ENCODE measurements at regions not wholly inside any gene's neighbourhood (a gene's known extent, or its start where the extent isn't known, plus 50 kb on each side); places are given as distances from the start of the nearest gene placed in this dataset.
"Not testable (repeated sequence)": the region's sequence is repeated elsewhere in the genome, so short reads cannot be mapped to it uniquely, and the experiment has no call there.

GRCh38 chr21:35291973-35292627, 243.0 kb upstream of the RUNX1 start:
- no peaks in the 10 kb centered on the region for H3K27me3 Mint-ChIP-seq
- peaks cover 3% of the 10 kb centered on the region for H3K4me1 Mint-ChIP-seq
- H3K36me3 Mint-ChIP-seq: peaks cover 7% of the 10 kb centered on the region
- H3K27ac Mint-ChIP-seq: no peak overlapping the region
- no peak overlapping the region for H3K4me3 Mint-ChIP-seq
- peaks cover 7% of the 10 kb centered on the region for H3K9me3 Mint-ChIP-seq

GRCh38 chr21:35291034-35291433, 241.9 kb upstream of the RUNX1 start:
- peaks cover 7% of the 10 kb centered on the region for H3K9me3 Mint-ChIP-seq
- H3K36me3 Mint-ChIP-seq: peaks cover 7% of the 10 kb centered on the region
- no peak overlapping the region for H3K4me3 Mint-ChIP-seq
- peaks cover 3% of the 10 kb centered on the region for H3K4me1 Mint-ChIP-seq
- H3K27ac Mint-ChIP-seq: no peak overlapping the region
- no peaks in the 10 kb centered on the region for H3K27me3 Mint-ChIP-seq

GRCh38 chr21:35288238-35288637, 239.1 kb upstream of the RUNX1 start:
- peaks cover 7% of the 10 kb centered on the region for H3K36me3 Mint-ChIP-seq
- no peaks in the 10 kb centered on the region for H3K27me3 Mint-ChIP-seq
- peaks cover 7% of the 10 kb centered on the region for H3K9me3 Mint-ChIP-seq
- no peak overlapping the region for H3K4me3 Mint-ChIP-seq
- no peaks in the 10 kb centered on the region for H3K4me1 Mint-ChIP-seq
- H3K27ac Mint-ChIP-seq: no peak overlapping the region

GRCh38 chr21:35284199-35284598, 235.1 kb upstream of the RUNX1 start:
- peak overlapping the region; percentile 37 for H3K27ac Mint-ChIP-seq
- no peak overlapping the region for H3K4me3 Mint-ChIP-seq
- no peaks in the 10 kb centered on the region for H3K4me1 Mint-ChIP-seq

GRCh38 chr21:35282944-35283343, 233.8 kb upstream of the RUNX1 start:
- no peak overlapping the region for H3K27ac Mint-ChIP-seq
- no peaks in the 10 kb centered on the region for H3K27me3 Mint-ChIP-seq
- H3K9me3 Mint-ChIP-seq: no peaks in the 10 kb centered on the region
- no peak overlapping the region for H3K4me3 Mint-ChIP-seq
- no peaks in the 10 kb centered on the region for H3K4me1 Mint-ChIP-seq
- peaks cover 2% of the 10 kb centered on the region for H3K36me3 Mint-ChIP-seq

More at GRCh38 chr21:35284199-35284598, 235.1 kb upstream of the RUNX1 start:
- peaks cover 7% of the 10 kb centered on the region for H3K9me3 Mint-ChIP-seq
- no peaks in the 10 kb centered on the region for H3K27me3 Mint-ChIP-seq
- peaks cover 7% of the 10 kb centered on the region for H3K36me3 Mint-ChIP-seq

- Mint-ChIP-seq H3K4me1 (no peaks in the 10 kb centered on the region), H3K36me3 (no peaks in the 10 kb centered on the region)
Measured at GRCh38 chr21:35281956-35282355, 232.9 kb upstream of the RUNX1 start.

GRCh38 chr21:35280231-35280630, 231.1 kb upstream of the RUNX1 start:
- Mint-ChIP-seq H3K4me1 (no peaks in the 10 kb centered on the region), H3K4me3 (no peak overlapping the region), H3K36me3 (no peaks in the 10 kb centered on the region), H3K27me3 (no peaks in the 10 kb centered on the region), H3K27ac (no peak overlapping the region), H3K9me3 (no peaks in the 10 kb centered on the region)

More at GRCh38 chr21:35281956-35282355, 232.9 kb upstream of the RUNX1 start:
- H3K9me3 Mint-ChIP-seq: no peaks in the 10 kb centered on the region
- H3K27me3 Mint-ChIP-seq: no peaks in the 10 kb centered on the region
- no peak overlapping the region for H3K4me3 Mint-ChIP-seq
- peak overlapping the region; percentile 31 for H3K27ac Mint-ChIP-seq

- H3K36me3 Mint-ChIP-seq: no peaks in the 10 kb centered on the region
Measured at GRCh38 chr21:35275776-35276175, 226.7 kb upstream of the RUNX1 start.

GRCh38 chr21:35274923-35275322, 225.8 kb upstream of the RUNX1 start:
- H3K27me3 Mint-ChIP-seq: no peaks in the 10 kb centered on the region
- H3K36me3 Mint-ChIP-seq: no peaks in the 10 kb centered on the region
- no peak overlapping the region for H3K27ac Mint-ChIP-seq
- H3K9me3 Mint-ChIP-seq: peaks cover 5% of the 10 kb centered on the region
- H3K4me1 Mint-ChIP-seq: peaks cover 4% of the 10 kb centered on the region
- H3K4me3 Mint-ChIP-seq: no peak overlapping the region

More at GRCh38 chr21:35275776-35276175, 226.7 kb upstream of the RUNX1 start:
- peaks cover 5% of the 10 kb centered on the region for H3K9me3 Mint-ChIP-seq
- no peak overlapping the region for H3K27ac Mint-ChIP-seq
- H3K4me3 Mint-ChIP-seq: no peak overlapping the region
- H3K27me3 Mint-ChIP-seq: no peaks in the 10 kb centered on the region
- peaks cover 4% of the 10 kb centered on the region for H3K4me1 Mint-ChIP-seq

- no peaks in the 10 kb centered on the region for H3K36me3 Mint-ChIP-seq
- H3K27ac Mint-ChIP-seq: no peak overlapping the region
- H3K4me1 Mint-ChIP-seq: peaks cover 4% of the 10 kb centered on the region
- H3K9me3 Mint-ChIP-seq: peaks cover 5% of the 10 kb centered on the region
- H3K27me3 Mint-ChIP-seq: no peaks in the 10 kb centered on the region
- H3K4me3 Mint-ChIP-seq: no peak overlapping the region
Measured at GRCh38 chr21:35274090-35274489, 225.0 kb upstream of the RUNX1 start.

GRCh38 chr21:35273333-35273732, 224.2 kb upstream of the RUNX1 start:
- H3K9me3 Mint-ChIP-seq: peaks cover 5% of the 10 kb centered on the region
- H3K27ac Mint-ChIP-seq: no peak overlapping the region

GRCh38 chr21:35271344-35272118, 222.4 kb upstream of the RUNX1 start:
- not testable (repeated sequence) for H3K36me3 Mint-ChIP-seq, H3K9me3 Mint-ChIP-seq, H3K27ac Mint-ChIP-seq, H3K4me3 Mint-ChIP-seq, H3K27me3 Mint-ChIP-seq, H3K4me1 Mint-ChIP-seq

More at GRCh38 chr21:35273333-35273732, 224.2 kb upstream of the RUNX1 start:
- Mint-ChIP-seq H3K4me1 (peaks cover 4% of the 10 kb centered on the region), H3K27me3 (no peaks in the 10 kb centered on the region), H3K36me3 (no peaks in the 10 kb centered on the region), H3K4me3 (no peak overlapping the region)

GRCh38 chr21:35268817-35269216, 219.7 kb upstream of the RUNX1 start:
- Mint-ChIP-seq H3K27ac (no peak overlapping the region), H3K36me3 (no peaks in the 10 kb centered on the region), H3K27me3 (no peaks in the 10 kb centered on the region), H3K9me3 (peaks cover 5% of the 10 kb centered on the region), H3K4me3 (no peak overlapping the region), H3K4me1 (no peaks in the 10 kb centered on the region)

GRCh38 chr21:35268261-35268660, 219.2 kb upstream of the RUNX1 start:
- Mint-ChIP-seq H3K4me3 (no peak overlapping the region), H3K27ac (no peak overlapping the region), H3K9me3 (peaks cover 5% of the 10 kb centered on the region), H3K36me3 (no peaks in the 10 kb centered on the region), H3K4me1 (no peaks in the 10 kb centered on the region), H3K27me3 (no peaks in the 10 kb centered on the region)

GRCh38 chr21:35266546-35266945, 217.4 kb upstream of the RUNX1 start:
- Mint-ChIP-seq H3K9me3 (no peaks in the 10 kb centered on the region), H3K27me3 (no peaks in the 10 kb centered on the region), H3K4me1 (no peaks in the 10 kb centered on the region), H3K27ac (peak overlapping the region; percentile 3), H3K36me3 (no peaks in the 10 kb centered on the region), H3K4me3 (no peak overlapping the region)

- no peaks in the 10 kb centered on the region for H3K27me3 Mint-ChIP-seq
- no peaks in the 10 kb centered on the region for H3K9me3 Mint-ChIP-seq
- no peaks in the 10 kb centered on the region for H3K36me3 Mint-ChIP-seq
- H3K4me3 Mint-ChIP-seq: no peak overlapping the region
- H3K4me1 Mint-ChIP-seq: no peaks in the 10 kb centered on the region
- peak overlapping the region; percentile 24 for H3K27ac Mint-ChIP-seq
Measured at GRCh38 chr21:35265170-35265877, 216.2 kb upstream of the RUNX1 start.

Data from activated naive CD4-positive, alpha-beta T cell treated with anti-CD3 and anti-CD28 coated beads, Interleukin-2, amount 50 U/mL, for 24 hours (primary cell).